ENCODE measurements at regions not wholly inside any gene's neighbourhood (a gene's known extent, or its start where the extent isn't known, plus 50 kb on each side); places are given as distances from the start of the nearest gene placed in this dataset.
A peak's percentile ranks its signal among the peaks of the same experiment; 100 is the strongest.
"Not testable (repeated sequence)": the region's sequence is repeated elsewhere in the genome, so short reads cannot be mapped to it uniquely, and the experiment has no call there.

DNA sequence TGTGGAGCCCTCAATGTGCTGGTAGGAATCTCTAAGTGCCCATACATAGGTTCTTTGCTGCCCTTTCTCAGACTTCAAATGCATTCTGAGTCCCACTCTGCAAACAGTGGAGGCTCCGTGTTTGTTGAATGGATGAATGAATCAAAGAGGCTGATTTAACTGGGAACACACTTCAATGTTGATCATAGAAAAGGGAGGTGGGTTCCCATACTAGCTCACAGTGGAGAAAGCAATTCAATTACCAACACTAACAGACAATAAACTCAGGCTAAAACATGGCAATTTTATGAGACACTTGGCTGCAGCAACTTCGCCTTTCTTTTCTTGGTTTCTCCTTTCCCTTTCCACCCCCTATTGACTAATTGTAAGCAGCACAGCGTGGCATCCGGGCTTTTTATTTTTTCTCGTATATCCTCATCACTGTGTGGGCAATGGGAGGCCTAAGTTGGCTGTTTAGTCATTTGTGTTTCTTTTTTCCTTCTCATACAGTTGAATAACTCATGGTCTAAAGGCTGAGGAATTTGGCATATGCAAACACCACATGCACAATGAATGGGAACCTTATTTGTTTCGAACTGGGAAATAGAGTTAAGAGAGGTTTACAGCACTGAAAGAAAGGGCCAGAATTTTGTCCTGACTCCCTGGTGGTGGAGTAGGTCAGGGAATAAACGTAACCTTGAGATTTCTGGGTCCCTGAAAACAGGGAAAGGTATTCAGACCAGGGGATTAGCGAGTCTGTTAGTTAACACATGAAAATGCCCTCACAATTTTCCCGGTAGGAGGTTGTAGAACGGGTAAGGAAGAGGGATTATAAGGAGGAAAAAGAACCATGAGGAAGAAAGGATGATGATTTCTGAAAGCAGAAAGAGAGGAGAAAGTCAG, 858.5 kb downstream of the KCNMA1 start:
- CTCF ChIA-PET, result no interaction called here
- no peaks in the 10 kb centered on the region for H3K4me1 ChIP-seq (ENCODE audit: control insufficient read depth in 2 of 2, insufficient read depth in 2 of 2, low read length in 2 of 2)

DNA sequence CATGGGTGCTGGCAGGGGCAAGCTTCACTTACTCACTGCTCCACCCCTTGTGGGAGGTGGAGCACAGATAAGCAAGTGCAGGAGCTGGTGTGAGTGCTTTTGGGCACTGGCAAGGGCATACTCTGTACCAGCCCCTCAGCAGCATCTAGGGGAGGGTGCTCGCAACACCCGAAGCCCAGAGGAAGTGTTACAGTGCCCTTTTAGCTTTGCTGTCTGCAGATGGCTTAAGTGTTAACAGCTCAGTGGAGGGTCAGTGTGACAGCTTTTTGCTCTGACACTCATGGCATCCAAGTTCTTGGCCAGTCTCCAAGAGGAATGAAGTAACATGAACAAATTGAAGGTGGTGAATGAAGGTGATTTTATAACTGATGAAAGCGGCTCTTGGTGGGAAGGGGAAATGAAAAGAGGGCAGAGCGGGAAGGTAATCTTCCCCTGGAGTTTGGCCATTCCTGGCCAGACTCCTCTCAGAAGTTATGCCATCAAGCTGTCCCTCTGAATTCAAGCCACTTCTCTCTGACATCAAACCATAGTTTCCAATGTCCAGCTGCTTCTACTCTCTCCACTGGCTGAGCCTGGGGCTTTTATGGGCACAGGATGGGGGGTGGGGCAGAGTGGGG, 862.5 kb downstream of the KCNMA1 start:
- Mint-ChIP-seq H3K4me1 (no peaks in the 10 kb centered on the region), H3K36me3 (no peaks in the 10 kb centered on the region), H3K4me3 (no peak overlapping the region), H3K9me3 (peaks cover 0 to 14% (median 8%) of the 10 kb centered on the region in 11 donors), H3K27me3 (no peaks in the 10 kb centered on the region), H3K27ac (no peak overlapping the region)
- no peaks in the 10 kb centered on the region for H3K4me1 ChIP-seq (ENCODE audit: control insufficient read depth in 2 of 2, insufficient read depth in 2 of 2, low read length in 2 of 2)
- intact Hi-C loops (cut with micrococcal nuclease), result no loop called here
- POLR2A ChIA-PET, result no interaction called here
- CTCF ChIA-PET, result no interaction called here
- no peaks in the 10 kb centered on the region for H3K27me3 ChIP-seq (ENCODE audit: control insufficient read depth in 2 of 2, insufficient read depth in 2 of 2, low read length in 2 of 2)
- no peak for ATAC-seq
- H3K9me3 ChIP-seq (ENCODE audit: control insufficient read depth in 2 of 3, low read length in 3 of 3), result no peaks in the 10 kb centered on the region
- no peaks in the 10 kb centered on the region for H3K36me3 ChIP-seq (ENCODE audit: control insufficient read depth in 2 of 3, insufficient read depth in 3 of 3, low read length in 3 of 3)
- H3K27ac ChIP-seq (ENCODE audit: low read depth, low read length), result no peak overlapping the region
- no peak overlapping the region for H3K4me3 ChIP-seq (ENCODE audit: low read length)
- no peak for DNase-seq

More for the DNA sequence above, 858.5 kb downstream of the KCNMA1 start:
- Mint-ChIP-seq H3K36me3 (no peaks in the 10 kb centered on the region), H3K4me1 (no peaks in the 10 kb centered on the region), H3K27ac (no peak overlapping the region), H3K9me3 (peaks cover 0 to 20% (median 7%) of the 10 kb centered on the region in 11 donors), H3K4me3 (no peak overlapping the region), H3K27me3 (no peaks in the 10 kb centered on the region)
- POLR2A ChIA-PET, result no interaction called here
- Histone ChIP-seq H3K27ac (ENCODE audit: low read depth, low read length) (no peak overlapping the region), H3K4me3 (ENCODE audit: low read length) (no peak overlapping the region), H3K9me3 (ENCODE audit: control insufficient read depth in 2 of 3, low read length in 3 of 3) (no peaks in the 10 kb centered on the region), H3K36me3 (ENCODE audit: control insufficient read depth in 2 of 3, insufficient read depth in 3 of 3, low read length in 3 of 3) (no peaks in the 10 kb centered on the region), H3K27me3 (ENCODE audit: control insufficient read depth in 2 of 2, insufficient read depth in 2 of 2, low read length in 2 of 2) (no peaks in the 10 kb centered on the region)
- ATAC-seq (no peak), DNase-seq (no peak)
- intact Hi-C loops (cut with micrococcal nuclease), result no loop called here

DNA sequence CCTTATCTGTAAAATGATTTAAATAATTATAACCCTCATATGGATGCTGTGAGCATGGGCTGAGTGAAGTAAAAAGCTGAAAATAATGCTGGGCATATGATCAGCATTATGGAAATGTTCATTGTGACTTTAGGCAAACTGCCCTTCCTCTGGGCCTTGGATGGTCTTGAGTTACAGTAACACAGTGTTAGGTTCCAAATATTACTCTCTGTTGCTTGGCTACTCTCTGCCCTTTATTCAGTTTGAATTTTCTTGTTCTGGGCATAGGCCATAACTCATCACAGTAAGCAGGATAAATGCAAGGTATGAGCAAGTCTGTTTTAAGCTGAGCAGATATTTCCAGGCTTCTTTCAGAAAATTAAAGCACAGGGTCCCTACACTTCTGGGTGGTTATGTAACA, 868.0 kb downstream of the KCNMA1 start:
- no peaks in the 10 kb centered on the region for H3K4me1 ChIP-seq (ENCODE audit: control insufficient read depth in 2 of 2, insufficient read depth in 2 of 2, low read length in 2 of 2)
- no peaks in the 10 kb centered on the region for H3K36me3 ChIP-seq (ENCODE audit: control insufficient read depth in 2 of 3, insufficient read depth in 3 of 3, low read length in 3 of 3)
- Mint-ChIP-seq H3K4me1 (no peaks in the 10 kb centered on the region), H3K4me3 (no peak overlapping the region), H3K27me3 (no peaks in the 10 kb centered on the region), H3K27ac (no peak overlapping the region), H3K36me3 (no peaks in the 10 kb centered on the region), H3K9me3 (peaks cover 0 to 8% (median 3%) of the 10 kb centered on the region in 11 donors)
- intact Hi-C loops (cut with micrococcal nuclease), result no loop called here
- ChIA-PET CTCF (no interaction called here), POLR2A (no interaction called here)
- no peaks in the 10 kb centered on the region for H3K27me3 ChIP-seq (ENCODE audit: control insufficient read depth in 2 of 2, insufficient read depth in 2 of 2, low read length in 2 of 2)
- no peaks in the 10 kb centered on the region for H3K9me3 ChIP-seq (ENCODE audit: control insufficient read depth in 2 of 3, low read length in 3 of 3)
- H3K4me3 ChIP-seq (ENCODE audit: low read length), result no peak overlapping the region
- no peak for ATAC-seq
- no peak overlapping the region for H3K27ac ChIP-seq (ENCODE audit: low read depth, low read length)
- DNase-seq, result no peak

DNA sequence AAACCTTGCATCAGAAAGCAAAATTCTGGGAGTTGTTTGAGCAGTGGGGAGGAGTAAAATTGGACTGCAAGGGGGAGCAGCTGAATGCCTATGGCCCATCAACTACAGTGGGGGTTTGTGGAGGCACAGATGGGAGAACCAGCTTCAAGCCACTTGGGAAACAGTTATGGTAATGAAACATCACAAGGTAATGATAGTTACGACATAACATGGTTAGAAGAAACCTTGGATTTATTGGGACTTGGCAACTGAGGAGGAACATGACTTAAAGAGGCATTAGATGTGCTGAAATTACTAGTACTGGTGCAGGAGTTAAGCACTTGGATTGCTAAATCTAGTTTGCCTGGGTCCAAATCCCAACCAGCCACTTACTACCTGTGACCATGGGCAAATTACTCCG, 868.4 kb downstream of the KCNMA1 start:
- Histone ChIP-seq H3K27ac (ENCODE audit: low read depth, low read length) (no peak overlapping the region), H3K4me3 (ENCODE audit: low read length) (no peak overlapping the region), H3K9me3 (ENCODE audit: control insufficient read depth in 2 of 3, low read length in 3 of 3) (no peaks in the 10 kb centered on the region), H3K27me3 (ENCODE audit: control insufficient read depth in 2 of 2, insufficient read depth in 2 of 2, low read length in 2 of 2) (no peaks in the 10 kb centered on the region), H3K4me1 (ENCODE audit: control insufficient read depth in 2 of 2, insufficient read depth in 2 of 2, low read length in 2 of 2) (no peaks in the 10 kb centered on the region), H3K36me3 (ENCODE audit: control insufficient read depth in 2 of 3, insufficient read depth in 3 of 3, low read length in 3 of 3) (no peaks in the 10 kb centered on the region)
- peaks cover 0 to 7% (median 2%) of the 10 kb centered on the region in 11 donors for H3K9me3 Mint-ChIP-seq
- H3K36me3 Mint-ChIP-seq, result no peaks in the 10 kb centered on the region
- no peak overlapping the region for H3K27ac Mint-ChIP-seq
- CTCF ChIA-PET, result no interaction called here
- no peak overlapping the region for H3K4me3 Mint-ChIP-seq
- POLR2A ChIA-PET, result no interaction called here
- H3K27me3 Mint-ChIP-seq, result no peaks in the 10 kb centered on the region
- H3K4me1 Mint-ChIP-seq, result no peaks in the 10 kb centered on the region
- intact Hi-C loops (cut with micrococcal nuclease), result no loop called here
- ATAC-seq, result no peak
- no peak for DNase-seq

DNA sequence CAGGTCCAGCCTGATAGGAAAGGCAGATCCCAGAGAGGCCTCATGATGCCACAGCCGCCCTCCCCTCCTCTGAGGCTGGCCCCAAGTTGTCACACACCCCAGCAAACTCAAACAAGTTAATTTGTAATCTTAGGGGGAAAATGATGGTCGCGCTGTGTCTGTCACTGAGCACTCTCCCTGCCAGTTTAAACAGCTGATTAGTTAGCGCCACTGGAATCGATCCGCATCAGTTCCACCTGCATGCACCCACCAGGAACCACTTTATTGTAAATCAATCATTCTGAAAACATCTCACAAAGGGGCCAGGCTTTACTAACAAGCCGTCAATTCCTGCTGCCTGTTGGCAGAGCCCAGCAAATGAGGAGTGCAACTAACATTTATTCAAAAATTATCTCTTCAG, 870.9 kb downstream of the KCNMA1 start:
- no peaks in the 10 kb centered on the region for H3K27me3 Mint-ChIP-seq
- H3K9me3 Mint-ChIP-seq, result peaks cover 0 to 3% (median 0%) of the 10 kb centered on the region in 11 donors
- ChIA-PET CTCF (no interaction called here), POLR2A (no interaction called here)
- Histone ChIP-seq H3K36me3 (ENCODE audit: control insufficient read depth in 2 of 3, insufficient read depth in 3 of 3, low read length in 3 of 3) (no peaks in the 10 kb centered on the region), H3K27ac (ENCODE audit: low read depth, low read length) (no peak overlapping the region), H3K4me3 (ENCODE audit: low read length) (no peak overlapping the region), H3K27me3 (ENCODE audit: control insufficient read depth in 2 of 2, insufficient read depth in 2 of 2, low read length in 2 of 2) (no peaks in the 10 kb centered on the region), H3K9me3 (ENCODE audit: control insufficient read depth in 2 of 3, low read length in 3 of 3) (no peaks in the 10 kb centered on the region), H3K4me1 (ENCODE audit: control insufficient read depth in 2 of 2, insufficient read depth in 2 of 2, low read length in 2 of 2) (no peaks in the 10 kb centered on the region)
- no peak for DNase-seq
- intact Hi-C loops (cut with micrococcal nuclease), result no loop called here
- no peak overlapping the region for H3K4me3 Mint-ChIP-seq
- H3K27ac Mint-ChIP-seq, result no peak overlapping the region
- no peak for ATAC-seq
- H3K36me3 Mint-ChIP-seq, result no peaks in the 10 kb centered on the region
- no peaks in the 10 kb centered on the region for H3K4me1 Mint-ChIP-seq

DNA sequence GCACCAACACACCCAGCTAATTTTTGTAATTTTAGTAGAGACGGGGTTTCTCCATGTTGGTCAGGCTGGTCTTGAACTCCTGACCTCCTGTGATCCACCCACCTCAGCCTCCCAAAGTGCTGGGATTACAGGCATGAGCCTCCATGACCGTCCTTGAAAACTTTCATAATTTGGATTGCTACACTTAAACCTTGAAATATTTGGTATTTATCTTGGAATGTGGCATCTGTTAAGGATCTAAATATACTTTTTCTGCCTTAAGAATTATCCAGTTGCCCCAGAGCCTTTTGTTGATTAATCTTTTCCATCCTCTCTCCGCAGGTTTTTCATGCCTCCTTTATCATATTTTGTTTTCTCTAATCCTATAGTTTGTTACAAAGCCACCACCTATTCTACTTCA, 872.7 kb downstream of the KCNMA1 start:
- H3K9me3 Mint-ChIP-seq; H3K27ac ChIP-seq (ENCODE audit: low read depth, low read length); H3K27me3 Mint-ChIP-seq; H3K4me3 Mint-ChIP-seq; H3K4me1 ChIP-seq (ENCODE audit: control insufficient read depth in 2 of 2, insufficient read depth in 2 of 2, low read length in 2 of 2); DNase-seq; ATAC-seq; H3K4me3 ChIP-seq (ENCODE audit: low read length); intact Hi-C loops (cut with micrococcal nuclease); H3K9me3 ChIP-seq (ENCODE audit: control insufficient read depth in 2 of 3, low read length in 3 of 3); H3K36me3 Mint-ChIP-seq; POLR2A ChIA-PET; H3K27ac Mint-ChIP-seq; H3K27me3 ChIP-seq (ENCODE audit: control insufficient read depth in 2 of 2, insufficient read depth in 2 of 2, low read length in 2 of 2); CTCF ChIA-PET; H3K4me1 Mint-ChIP-seq; H3K36me3 ChIP-seq (ENCODE audit: control insufficient read depth in 2 of 3, insufficient read depth in 3 of 3, low read length in 3 of 3): not testable (repeated sequence)

DNA sequence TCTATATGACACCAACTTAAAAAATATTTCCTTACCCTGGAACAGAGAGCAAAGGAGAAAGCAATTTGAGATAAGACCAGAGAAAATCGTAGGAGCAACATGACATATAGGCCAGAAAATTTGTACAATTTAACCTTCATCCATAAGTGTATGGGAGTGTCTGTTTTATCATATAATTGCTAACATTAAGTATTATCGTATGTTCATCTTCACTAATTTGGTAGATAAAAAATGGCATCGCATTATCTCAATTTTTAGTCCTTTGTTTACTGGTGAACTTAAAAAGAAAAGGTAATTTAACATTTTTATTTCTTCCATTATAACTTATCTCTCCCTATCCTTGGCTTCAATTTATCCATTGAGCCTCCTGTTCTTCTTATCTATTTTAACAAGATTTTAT, 873.4 kb downstream of the KCNMA1 start:
- Mint-ChIP-seq H3K4me1 (no peaks in the 10 kb centered on the region), H3K36me3 (no peaks in the 10 kb centered on the region), H3K27me3 (no peaks in the 10 kb centered on the region), H3K4me3 (no peak overlapping the region), H3K9me3 (peaks cover 0 to 6% (median 0%) of the 10 kb centered on the region in 11 donors), H3K27ac (peak overlapping the region in 1 of 9 donors; percentile 9)
- intact Hi-C loops (cut with micrococcal nuclease), result no loop called here
- H3K4me1 ChIP-seq (ENCODE audit: control insufficient read depth in 2 of 2, insufficient read depth in 2 of 2, low read length in 2 of 2), result no peaks in the 10 kb centered on the region
- H3K27me3 ChIP-seq (ENCODE audit: control insufficient read depth in 2 of 2, insufficient read depth in 2 of 2, low read length in 2 of 2), result no peaks in the 10 kb centered on the region
- ATAC-seq, result no peak
- ChIA-PET POLR2A (no interaction called here), CTCF (no interaction called here)
- no peaks in the 10 kb centered on the region for H3K36me3 ChIP-seq (ENCODE audit: control insufficient read depth in 2 of 3, insufficient read depth in 3 of 3, low read length in 3 of 3)
- H3K4me3 ChIP-seq (ENCODE audit: low read length), result no peak overlapping the region
- DNase-seq, result no peak
- H3K9me3 ChIP-seq (ENCODE audit: control insufficient read depth in 2 of 3, low read length in 3 of 3), result no peaks in the 10 kb centered on the region
- H3K27ac ChIP-seq (ENCODE audit: low read depth, low read length), result no peak overlapping the region

All from naive thymus-derived CD4-positive, alpha-beta T cell (primary cell).